NCI-H82 (cell line): ENCODE measurements at regions not wholly inside any gene's neighbourhood (a gene's known extent, or its start where the extent isn't known, plus 50 kb on each side); places are given as distances from the start of the nearest gene placed in this dataset.
"Not testable (repeated sequence)": the region's sequence is repeated elsewhere in the genome, so short reads cannot be mapped to it uniquely, and the experiment has no call there.

Source experiments
- DNase-seq: peaks from one replicate; lab custom pipeline; 2025; lab: John Stamatoyannopoulos, UW

GRCh38 chr12:11978726-11979384 lies 91.9 kb upstream of the BCL2L14 start:
- DNase-seq: no peak

DNA sequence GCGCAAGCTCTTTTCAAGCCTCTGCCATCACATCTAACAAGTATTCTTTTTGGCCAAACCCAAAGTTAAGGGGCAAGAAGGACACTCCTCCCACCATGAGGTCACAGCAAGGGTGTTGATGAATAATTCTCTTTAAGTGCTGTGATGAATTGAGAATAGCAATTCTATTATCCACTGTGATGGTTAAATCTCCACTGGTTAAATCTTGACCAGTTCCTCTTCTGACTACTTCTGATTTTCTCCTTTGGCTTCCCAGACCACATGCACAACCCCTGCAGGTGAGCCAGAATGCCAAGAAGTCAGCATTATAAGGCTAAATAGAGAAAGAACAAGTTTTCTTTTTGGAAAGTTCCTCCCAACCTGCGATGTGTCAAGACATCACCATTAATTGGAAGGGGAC lies 90.6 kb upstream of the BCL2L14 start:
- DNase-seq: no peak

DNA sequence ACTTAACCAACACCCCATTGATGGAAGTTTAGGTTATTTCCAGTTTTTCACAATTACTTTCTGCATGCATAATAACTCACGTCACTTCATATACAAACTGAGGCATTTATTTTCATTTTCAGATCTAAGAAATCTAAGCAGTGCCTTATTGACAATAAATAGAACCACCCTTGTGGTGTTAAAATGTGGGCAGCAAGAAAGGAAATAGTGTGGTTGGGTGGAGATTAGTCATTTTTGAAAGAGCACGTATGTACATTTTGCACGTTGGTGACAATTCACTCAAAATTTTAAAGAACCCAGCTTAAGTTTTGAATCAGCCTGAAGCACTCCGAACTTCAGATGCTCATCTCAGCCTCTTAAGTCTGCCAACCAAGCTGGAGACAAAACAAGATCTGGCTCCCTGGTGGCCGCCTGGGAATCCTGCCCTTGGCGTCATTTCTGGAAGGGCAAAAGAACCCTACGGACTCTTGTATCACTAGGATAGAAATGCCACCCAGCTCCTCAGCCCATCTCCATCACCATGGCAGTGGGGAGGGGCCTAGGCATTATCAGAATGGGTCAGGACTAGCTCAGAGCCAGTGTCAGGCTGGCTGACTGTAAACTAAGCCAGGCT lies 89.5 kb upstream of the BCL2L14 start:
- no peak for DNase-seq

DNA sequence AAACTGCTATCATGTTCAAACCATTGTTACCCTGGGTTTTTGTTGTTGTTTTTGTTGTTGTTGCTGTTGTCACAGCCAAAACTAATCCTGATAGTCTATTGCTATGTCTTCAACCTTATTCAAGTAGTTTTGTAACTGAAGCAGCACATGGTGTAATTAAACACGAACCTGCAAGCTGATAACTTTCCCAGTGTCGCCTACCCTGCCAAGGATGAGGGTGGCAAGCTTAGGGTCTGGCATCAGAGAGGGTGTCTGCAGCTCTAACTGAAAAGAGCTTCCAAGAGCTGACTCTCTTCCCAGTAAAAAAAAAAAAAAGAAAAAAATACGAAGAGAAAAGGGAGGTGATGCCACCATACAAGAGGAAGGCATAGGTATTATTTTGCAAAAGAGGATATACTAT lies 86.3 kb upstream of the BCL2L14 start:
- DNase-seq: no peak

DNA sequence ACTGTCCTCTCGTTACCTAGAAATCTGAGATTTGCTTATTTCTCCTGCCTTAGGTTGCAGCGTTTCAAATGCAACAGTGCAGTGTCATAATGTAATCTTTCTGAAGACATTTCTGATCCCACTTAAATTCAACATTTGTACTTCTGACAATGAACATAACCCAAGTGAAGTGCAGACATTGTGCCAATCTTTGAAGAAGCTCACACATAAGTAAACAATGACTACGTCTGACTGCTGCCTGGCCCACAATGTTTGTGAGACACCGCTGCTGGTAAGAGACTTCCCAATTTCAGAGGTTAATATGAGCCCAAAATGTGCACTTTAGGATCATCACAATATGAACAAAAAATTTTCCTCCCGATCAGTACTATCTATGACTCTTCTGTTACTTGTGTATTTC lies 84.6 kb upstream of the BCL2L14 start:
- DNase-seq: no peak

- no peak for DNase-seq
These were observed 82.8 kb upstream of the BCL2L14 start for GRCh38 chr12:11987901-11988300.

DNA sequence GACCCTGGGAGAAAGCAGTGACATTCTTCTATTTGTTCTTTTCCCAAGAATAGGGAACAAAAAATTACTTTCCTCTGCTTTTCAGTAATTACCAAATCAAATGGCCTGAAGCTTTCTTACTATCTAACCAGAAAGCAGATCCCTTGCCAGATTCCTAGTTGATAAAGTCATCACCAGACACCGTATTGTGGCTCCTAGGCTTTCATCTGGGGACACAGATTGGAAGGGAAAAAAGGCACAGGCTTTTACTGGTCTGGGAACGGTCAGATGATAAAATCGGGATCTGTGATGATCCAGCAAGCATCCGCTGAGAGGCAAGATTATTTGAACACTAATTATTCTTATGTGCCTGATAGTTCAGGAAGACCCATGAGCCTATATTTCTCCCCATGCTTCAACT lies 79.1 kb upstream of the BCL2L14 start:
- DNase-seq: no peak

- DNase-seq: no peak
These were observed 78.2 kb upstream of the BCL2L14 start for GRCh38 chr12:11992515-11992914.

DNA sequence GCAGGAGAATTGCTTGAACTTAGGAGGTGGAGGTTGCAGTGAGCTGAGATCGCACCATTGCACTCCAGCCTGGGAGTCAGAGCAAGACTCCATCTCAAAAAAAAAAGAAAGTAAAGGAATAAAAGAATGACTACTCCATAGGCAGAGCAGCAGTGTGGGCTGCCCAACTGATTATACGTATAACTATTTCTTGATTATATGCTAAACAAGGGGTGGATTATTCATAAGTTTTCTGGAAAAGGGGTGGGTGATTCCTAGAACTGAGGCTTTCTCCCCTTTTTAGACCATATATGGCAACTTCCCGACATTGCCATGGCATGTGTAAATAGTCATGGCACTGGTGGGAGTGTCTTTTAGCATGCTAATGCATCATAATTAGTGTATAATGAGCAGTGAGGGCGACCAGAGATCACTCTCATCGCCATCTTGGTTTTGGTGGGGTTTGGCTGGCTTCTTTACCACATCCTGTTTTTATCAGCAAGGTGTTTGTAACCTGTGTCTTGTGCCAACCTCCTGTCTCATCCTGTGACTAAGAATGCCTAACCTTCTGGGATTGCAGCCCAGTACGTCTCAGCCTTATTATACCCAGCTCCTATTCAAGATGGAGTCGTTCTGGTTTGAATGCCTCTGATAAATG lies 72.3 kb upstream of the BCL2L14 start:
- not testable (repeated sequence) for DNase-seq

DNA sequence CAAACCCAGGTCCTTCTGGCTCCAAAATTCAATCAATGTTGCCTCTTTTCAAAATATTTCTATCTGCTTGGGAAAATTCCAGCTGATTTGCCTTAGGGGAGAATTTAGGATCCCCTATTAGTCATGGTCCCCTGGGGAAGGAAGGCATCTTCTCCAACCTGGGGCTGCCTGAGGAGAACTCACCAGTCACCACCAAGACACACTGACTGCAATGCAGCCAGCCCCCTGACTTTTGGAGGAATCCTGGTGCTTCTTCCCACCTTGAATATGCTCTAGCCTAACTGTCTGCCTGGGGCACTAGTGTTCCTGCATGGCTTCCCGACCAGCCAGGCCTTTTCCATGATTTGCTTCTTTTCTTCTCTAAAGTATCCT lies 71.8 kb upstream of the BCL2L14 start:
- no peak for DNase-seq

DNA sequence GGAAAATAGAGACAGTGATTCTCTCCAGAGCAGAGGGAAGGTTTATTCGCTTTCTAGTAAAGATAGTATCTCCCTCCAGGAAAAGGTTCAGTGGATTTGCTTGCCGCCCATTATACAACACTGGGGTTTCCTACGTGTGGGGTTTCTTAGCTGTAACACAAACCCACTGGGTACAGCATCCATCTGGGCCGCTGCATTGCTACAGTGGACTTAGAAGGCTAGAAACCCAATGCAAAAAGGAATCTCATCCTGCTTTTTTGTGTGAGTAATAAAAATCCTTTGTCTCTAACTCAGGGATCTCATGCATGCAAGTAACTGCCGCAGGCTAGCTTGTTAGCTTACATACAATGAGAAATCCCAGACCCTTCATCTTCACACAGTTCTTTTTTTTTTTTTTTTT lies 67.1 kb upstream of the BCL2L14 start:
- no peak for DNase-seq

DNA sequence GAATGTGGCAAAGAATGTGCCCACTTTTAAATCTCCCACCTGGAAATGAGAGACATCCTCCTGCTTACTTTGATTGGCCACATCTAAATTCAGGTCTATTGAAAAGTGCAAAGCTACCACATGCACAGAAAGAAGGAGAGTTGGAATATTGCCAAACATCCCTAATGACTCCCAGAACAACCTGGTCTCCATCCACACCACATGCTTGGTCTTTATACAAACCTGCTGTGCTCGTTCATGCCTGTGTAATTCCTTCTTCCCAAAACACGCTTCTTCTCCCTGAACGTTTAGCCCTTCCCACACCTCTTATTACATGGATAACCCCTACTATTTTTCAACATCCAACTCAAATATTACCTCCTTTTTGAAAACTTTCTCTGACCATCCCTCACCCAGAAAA lies 66.2 kb upstream of the BCL2L14 start:
- DNase-seq: peak; percentile 14

DNA sequence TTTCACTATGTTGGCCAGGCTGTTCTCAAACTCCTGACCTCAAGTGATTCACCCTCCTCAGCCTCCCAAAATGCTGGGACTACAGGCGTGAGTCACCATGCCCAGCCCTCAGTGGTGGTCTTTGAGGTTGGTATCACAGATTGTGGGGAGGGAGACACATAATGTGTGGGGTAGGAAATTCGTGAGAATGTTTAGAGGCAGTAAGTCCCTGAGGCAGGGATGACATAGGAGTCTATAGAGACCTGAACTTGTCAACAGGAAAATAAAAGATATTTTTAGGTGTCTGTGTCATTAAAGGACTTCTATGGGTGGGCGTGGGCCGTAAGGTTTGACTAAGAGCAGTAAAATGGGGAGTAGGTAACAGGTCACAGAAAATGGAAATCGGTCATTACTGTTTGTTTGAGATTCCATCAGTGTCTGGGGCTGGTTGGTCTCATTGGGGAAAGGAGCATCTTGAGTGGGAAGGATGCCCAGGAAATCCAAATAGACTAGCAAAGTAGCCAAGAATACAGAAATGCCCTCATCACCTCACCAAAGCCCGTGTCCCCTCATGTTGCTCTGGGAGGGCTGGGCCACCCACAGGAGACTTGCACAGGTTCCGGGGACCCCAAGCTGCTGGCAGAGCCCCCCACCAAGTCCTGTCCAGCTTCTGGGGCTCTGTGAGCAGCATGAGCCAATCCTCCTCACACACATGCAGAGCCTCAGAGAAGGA lies 63.6 kb upstream of the BCL2L14 start:
- no peak for DNase-seq

DNA sequence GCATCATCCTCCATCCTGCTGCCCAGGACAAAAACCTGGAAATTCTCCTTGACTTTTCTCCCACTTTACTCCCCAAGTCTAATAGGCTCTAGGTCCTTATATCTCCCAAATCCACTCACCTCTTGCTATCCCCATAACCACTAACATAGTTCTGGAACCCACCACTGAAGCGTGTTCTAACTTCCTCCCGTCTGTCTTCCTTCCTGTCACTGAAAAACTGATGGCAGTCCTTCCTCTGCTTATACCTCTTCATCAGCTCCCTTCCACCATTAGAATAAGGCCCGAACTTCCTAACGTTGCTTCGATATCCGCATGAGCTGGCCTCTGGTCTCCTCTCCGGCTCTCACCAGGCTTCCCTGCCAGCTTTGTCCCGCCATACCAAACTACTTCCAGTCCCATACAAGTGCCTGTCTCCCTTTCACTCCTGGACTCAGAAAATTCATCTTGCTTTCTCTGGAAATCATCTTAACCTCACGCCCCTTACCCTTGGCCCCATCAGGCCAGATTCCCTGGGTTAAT lies 63.0 kb upstream of the BCL2L14 start:
- no peak for DNase-seq

GRCh38 chr12:12008232-12008850 lies 62.4 kb upstream of the BCL2L14 start:
- no peak for DNase-seq

- no peak for DNase-seq
These were observed 61.7 kb upstream of the BCL2L14 start for GRCh38 chr12:12008931-12009611.

DNA sequence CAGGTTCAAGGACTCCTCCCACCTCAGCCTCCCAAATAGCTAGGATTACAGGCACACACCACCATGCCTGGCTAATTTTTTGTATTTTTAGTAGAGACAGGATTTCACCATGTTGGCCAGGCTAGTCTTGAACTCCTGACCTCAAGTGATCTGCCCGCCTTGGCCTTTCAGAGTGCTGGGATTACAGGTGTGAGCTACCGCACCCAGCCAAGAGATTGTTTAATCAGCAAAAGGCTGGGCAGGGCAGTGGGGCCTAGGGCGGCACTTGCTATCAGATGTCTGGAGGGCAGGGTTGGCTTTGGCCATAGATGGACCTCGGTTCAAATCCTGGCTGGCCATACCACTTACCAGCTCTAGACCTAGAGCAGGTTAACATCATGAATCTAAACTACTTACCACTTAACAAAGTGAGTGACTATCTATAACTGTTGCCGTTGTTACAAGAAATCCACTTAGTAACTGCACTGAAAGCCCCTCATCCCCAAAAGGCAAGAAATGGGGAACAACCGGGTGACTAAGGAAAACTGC lies 60.9 kb upstream of the BCL2L14 start:
- not testable (repeated sequence) for DNase-seq

DNA sequence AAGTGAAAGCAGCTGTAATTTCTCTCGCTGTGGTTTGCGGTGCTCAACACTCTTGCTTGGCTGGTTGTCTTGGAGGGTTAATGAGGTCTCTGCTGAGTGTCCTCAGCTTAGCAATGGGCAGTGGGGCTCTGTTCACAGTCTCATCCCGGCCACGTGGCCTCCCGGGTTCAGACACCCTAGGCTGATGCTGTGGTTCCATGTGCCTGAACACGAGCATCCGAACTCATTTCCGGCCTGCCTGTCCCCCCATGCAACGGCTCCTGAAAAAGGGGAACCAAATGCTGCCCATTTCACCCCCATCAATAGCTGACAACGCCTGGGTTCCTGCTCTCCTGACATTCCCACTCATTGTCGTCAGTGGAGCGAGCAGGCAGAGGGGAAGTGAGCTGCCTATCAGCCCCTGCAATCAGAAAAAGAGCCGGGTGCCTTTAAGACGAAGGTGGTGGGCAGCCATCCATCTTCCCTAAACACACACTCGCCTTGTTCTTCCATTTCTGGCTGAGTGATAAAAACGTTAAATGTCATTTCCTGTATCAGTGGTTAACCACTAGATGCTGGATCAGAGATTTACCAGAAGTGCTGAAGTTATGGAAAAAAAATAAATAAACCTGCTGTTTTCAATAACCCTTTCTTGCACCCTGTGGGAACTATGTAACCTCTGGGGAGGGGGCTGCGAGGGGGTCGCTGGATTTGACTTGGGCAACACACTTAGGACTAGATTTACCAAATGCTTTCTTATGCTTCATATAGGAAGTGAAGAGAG lies 60.3 kb upstream of the BCL2L14 start:
- DNase-seq: no peak

DNA sequence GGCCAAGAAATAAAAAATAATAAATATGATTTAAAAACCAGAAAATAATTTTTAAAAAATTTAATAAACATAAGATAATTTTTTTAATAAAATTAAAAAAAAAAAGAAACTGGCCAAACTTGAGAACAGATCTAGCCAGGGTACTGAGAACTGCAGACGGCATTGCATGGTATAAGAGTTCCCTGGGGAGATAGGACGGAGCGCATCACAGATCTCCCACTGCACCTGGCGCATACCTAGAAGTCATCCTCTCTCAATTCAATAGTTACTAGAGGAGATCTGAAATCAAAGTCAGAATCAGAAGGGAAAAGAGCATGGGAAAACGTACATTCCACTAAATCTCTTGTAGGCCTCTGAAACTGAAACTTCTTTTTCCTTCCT lies 58.9 kb upstream of the BCL2L14 start:
- DNase-seq: no peak

DNA sequence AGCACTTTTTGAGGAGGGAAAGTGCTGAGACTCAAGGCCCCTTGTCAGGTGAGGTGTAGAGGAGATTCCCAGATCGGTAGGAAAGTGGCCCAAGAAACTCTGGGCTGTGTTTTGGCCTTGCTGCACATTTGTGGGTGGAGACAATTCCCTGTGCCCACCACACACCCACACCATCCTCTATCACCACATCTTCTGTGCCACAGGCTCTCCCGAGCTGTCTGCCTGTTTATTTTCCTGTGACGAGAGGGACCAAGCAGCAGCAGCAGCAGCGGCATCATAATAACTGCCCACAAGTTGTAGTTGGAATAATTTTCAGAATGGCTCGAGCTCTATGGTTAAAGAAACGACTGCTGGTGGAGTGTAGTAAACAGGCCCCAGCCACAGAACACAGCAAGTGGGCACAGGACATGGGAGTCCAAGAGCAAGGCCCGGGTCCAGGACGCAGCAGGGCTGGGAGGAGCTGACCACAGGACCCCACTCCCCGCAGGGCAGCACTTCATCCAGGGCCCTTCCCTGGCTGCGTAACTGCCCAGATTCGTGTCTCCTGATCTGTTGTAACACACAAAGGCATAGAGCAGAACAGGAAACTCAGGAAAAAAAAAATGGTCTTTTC lies 55.6 kb upstream of the BCL2L14 start:
- DNase-seq: no peak
